Mammary epithelial cell (primary cell): ENCODE measurements at regions not wholly inside any gene's neighbourhood (a gene's known extent, or its start where the extent isn't known, plus 50 kb on each side); places are given as distances from the start of the nearest gene placed in this dataset.

ENCODE experiments used
- EZH2 ChIP-seq: IDR thresholded peaks from 2 replicates; pipeline ENCODE4 v1.6.1; 2012; ENCODE audit warnings: low read length, inconsistent platforms, borderline replicate concordance
- TF ChIP-seq, protein P1 (sequence below), 2 donors: IDR thresholded peaks in 1 of 2; conservative IDR thresholded peaks in 1 of 2; 2 replicates each; pipeline ENCODE4 v1.5.1; 2011 to 2012; ENCODE audit warnings: inconsistent platforms in 2 of 2, low read length in 2 of 2, mild to moderate bottlenecking in 2 of 2, control low read depth in 1 of 2, low read depth in 1 of 2; ENCODE audit not compliant: insufficient read depth in 1 of 2; ENCODE audit errors: extremely low read depth in 1 of 2

DNA sequence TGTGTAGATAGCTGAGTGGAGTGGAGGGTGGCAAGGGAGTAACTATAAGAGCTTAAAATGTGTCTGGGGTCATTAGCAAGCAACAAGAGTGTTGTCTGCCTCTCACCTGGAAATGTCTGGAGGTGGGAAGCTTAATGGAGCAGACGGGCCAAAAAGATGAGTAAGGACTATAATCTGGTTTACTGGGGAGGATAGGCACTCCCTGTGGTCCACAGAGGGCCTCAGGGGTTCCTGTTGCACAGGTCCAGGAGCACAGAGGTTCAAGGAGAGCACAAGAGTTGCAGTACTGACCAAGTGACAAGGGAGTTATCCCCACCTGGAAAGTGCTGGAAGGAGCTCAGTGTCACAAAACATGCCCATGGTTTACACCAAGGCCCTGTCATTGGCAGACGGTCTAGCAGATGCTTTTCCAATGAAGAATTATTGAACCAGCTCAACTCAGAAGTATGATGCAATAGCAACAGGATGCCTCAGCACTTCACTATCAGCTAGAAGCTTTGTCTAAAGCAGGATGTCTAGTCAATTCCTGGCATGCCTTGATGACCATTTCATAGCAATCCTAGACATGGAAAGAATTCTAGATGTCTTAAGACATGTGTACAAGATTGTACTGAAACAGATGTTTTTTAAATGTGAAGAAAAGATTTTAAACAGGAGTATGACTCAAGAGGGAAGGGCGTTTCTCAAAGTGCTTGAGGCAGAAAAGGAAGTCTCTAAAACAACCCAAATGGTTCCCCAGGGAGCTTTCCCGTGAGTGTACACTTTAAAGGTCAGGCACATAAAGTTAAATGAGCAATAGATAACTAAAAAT lies 62.9 kb upstream of the SERPINE2 start:
- no peak for TF ChIP-seq EZH2
- TF ChIP-seq, protein P1, sequence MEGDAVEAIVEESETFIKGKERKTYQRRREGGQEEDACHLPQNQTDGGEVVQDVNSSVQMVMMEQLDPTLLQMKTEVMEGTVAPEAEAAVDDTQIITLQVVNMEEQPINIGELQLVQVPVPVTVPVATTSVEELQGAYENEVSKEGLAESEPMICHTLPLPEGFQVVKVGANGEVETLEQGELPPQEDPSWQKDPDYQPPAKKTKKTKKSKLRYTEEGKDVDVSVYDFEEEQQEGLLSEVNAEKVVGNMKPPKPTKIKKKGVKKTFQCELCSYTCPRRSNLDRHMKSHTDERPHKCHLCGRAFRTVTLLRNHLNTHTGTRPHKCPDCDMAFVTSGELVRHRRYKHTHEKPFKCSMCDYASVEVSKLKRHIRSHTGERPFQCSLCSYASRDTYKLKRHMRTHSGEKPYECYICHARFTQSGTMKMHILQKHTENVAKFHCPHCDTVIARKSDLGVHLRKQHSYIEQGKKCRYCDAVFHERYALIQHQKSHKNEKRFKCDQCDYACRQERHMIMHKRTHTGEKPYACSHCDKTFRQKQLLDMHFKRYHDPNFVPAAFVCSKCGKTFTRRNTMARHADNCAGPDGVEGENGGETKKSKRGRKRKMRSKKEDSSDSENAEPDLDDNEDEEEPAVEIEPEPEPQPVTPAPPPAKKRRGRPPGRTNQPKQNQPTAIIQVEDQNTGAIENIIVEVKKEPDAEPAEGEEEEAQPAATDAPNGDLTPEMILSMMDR (conservative IDR thresholded peaks at IDR 0.05 in 1 of 2, IDR thresholded peaks at IDR 0.05 in 1 of 2; ENCODE audit: extremely low read depth in 1 of 2, insufficient read depth in 1 of 2, low read depth in 1 of 2, low read length in 2 of 2), result no peak
